ENCODE measurements at regions not wholly inside any gene's neighbourhood (a gene's known extent, or its start where the extent isn't known, plus 50 kb on each side); places are given as distances from the start of the nearest gene placed in this dataset.

GRCh38 chr1:117812869-117813511 lies 116.4 kb downstream of the GDAP2 start:
- Mint-ChIP-seq H3K4me1 (ENCODE audit: insufficient read depth, unreplicated experiment) (no peaks in the 10 kb centered on the region), H3K36me3 (ENCODE audit: insufficient read depth, unreplicated experiment) (no peaks in the 10 kb centered on the region), H3K27me3 (ENCODE audit: insufficient read depth, unreplicated experiment) (peaks cover 24% of the 10 kb centered on the region), H3K4me3 (ENCODE audit: unreplicated experiment) (no peak overlapping the region), H3K9me3 (ENCODE audit: unreplicated experiment) (no peaks in the 10 kb centered on the region), H3K27ac (ENCODE audit: low read depth, unreplicated experiment) (no peak overlapping the region)
- no TSS peak for BruUV-seq (replicated peaks)
- no peak for DNase-seq (ENCODE audit: unreplicated experiment)
- CTCF ChIA-PET: interaction anchor here (0.6 to 1.0 kb wide), 3 partner anchors 26 to 1473 kb away, joined by 3 read pairs; no protein-coding TSS in a partner anchor
- intact Hi-C loops (cut with micrococcal nuclease): no loop called here
- POLR2A ChIA-PET: interaction anchor here (0.6 kb wide), 1 partner anchor 386 kb away, joined by 3 read pairs; no protein-coding TSS in a partner anchor
- no peak for TF ChIP-seq CTCF (IDR thresholded peaks at IDR 0.05; ENCODE audit: unreplicated experiment)

Measured in MCF 10A (cell line).